Hepatocyte (in vitro differentiated cells): ENCODE measurements at regions not wholly inside any gene's neighbourhood (a gene's known extent, or its start where the extent isn't known, plus 50 kb on each side); places are given as distances from the start of the nearest gene placed in this dataset.

Experiments
- DNase-seq: peaks from one replicate; pipeline ENCODE4 v3.0.0-alpha.2; 2016; ENCODE audit warnings: low spot score
- H2AFZ ChIP-seq: fragments of 200-600 bp; sonication (generic); 2 replicates; pipeline ENCODE4 v1.6.0; 2016; ENCODE audit warnings: antibody characterized with exemption, mild to moderate bottlenecking
- H3K27ac ChIP-seq: fragments of 200-600 bp; sonication (generic); 2 replicates; pipeline ENCODE4 v1.5.1; 2016; ENCODE audit warnings: mild to moderate bottlenecking
- H3K27me3 ChIP-seq: fragments of 200-600 bp; sonication (generic); 2 replicates; pipeline ENCODE4 v1.6.1; 2016
- H3K36me3 ChIP-seq: fragments of 200-600 bp; sonication (generic); replicated peaks from 2 replicates; pipeline ENCODE4 v1.5.1; 2016; ENCODE audit warnings: low read depth; ENCODE audit not compliant: insufficient read depth
- H3K4me1 ChIP-seq: fragments of 200-600 bp; sonication (generic); 2 replicates; pipeline ENCODE4 v1.5.1; 2016; ENCODE audit warnings: mild to moderate bottlenecking, moderate library complexity; ENCODE audit not compliant: insufficient read depth
- H3K4me2 ChIP-seq: fragments of 200-600 bp; sonication (generic); 2 replicates; pipeline ENCODE4 v1.6.0; 2016
- H3K4me3 ChIP-seq: fragments of 200-600 bp; sonication (generic); 2 replicates; pipeline ENCODE4 v1.5.1; 2016; ENCODE audit warnings: mild to moderate bottlenecking
- H3K79me2 ChIP-seq: fragments of 200-600 bp; sonication (generic); 2 replicates; pipeline ENCODE4 v1.6.0; 2017; ENCODE audit warnings: mild to moderate bottlenecking
- H3K9me2 ChIP-seq: fragments of 200-600 bp; sonication (generic); replicated peaks from 2 replicates; pipeline ENCODE4 v1.6.0; 2017; ENCODE audit warnings: mild to moderate bottlenecking; ENCODE audit not compliant: insufficient read depth
- H3K9me3 ChIP-seq: fragments of 200-600 bp; sonication (generic); 2 replicates; pipeline ENCODE4 v1.5.1; 2016; ENCODE audit warnings: low read depth, mild to moderate bottlenecking
- H4K20me1 ChIP-seq: fragments of 200-600 bp; sonication (generic); 2 replicates; pipeline ENCODE4 v1.6.0; 2016; ENCODE audit warnings: mild to moderate bottlenecking; ENCODE audit not compliant: insufficient read depth, poor library complexity, severe bottlenecking
- CTCF ChIP-seq: fragments of 200-600 bp; sonication (generic); IDR thresholded peaks from 2 replicates; pipeline ENCODE4 v1.5.1; 2016; ENCODE audit warnings: antibody characterized with exemption, mild to moderate bottlenecking; ENCODE audit not compliant: poor library complexity
- EZH2 ChIP-seq: fragments of 200-600 bp; sonication (generic); IDR thresholded peaks from 2 replicates; pipeline ENCODE4 v1.6.1; 2016; ENCODE audit warnings: antibody characterized with exemption, mild to moderate bottlenecking, borderline replicate concordance
- EZH2phosphoT487 ChIP-seq: fragments of 200-600 bp; sonication (generic); IDR thresholded peaks from one replicate; pipeline ENCODE4 v1.6.1; 2018; ENCODE audit warnings: antibody characterized with exemption, mild to moderate bottlenecking, low read depth, moderate library complexity; ENCODE audit not compliant: unreplicated experiment, severe bottlenecking
- WGBS: methylation state at CpG from one replicate; pipeline ENCODE4 v1.1.6; 2016; ENCODE audit warnings: low lambda C conversion rate; ENCODE audit errors: missing lambda C conversion rate; 5-methylcytosine and 5-hydroxymethylcytosine counted together

- TF ChIP-seq EZH2 (no peak), EZH2phosphoT487 (no peak), CTCF (no peak)
- H3K27me3 ChIP-seq, result no peaks in the 10 kb centered on the region
- no peaks in the 10 kb centered on the region for H3K9me2 ChIP-seq
- H3K36me3 ChIP-seq, result no peaks in the 10 kb centered on the region
- H4K20me1 ChIP-seq, result no peaks in the 10 kb centered on the region
- no peak overlapping the region for H3K4me3 ChIP-seq
- no peak for DNase-seq
- no peaks in the 10 kb centered on the region for H3K79me2 ChIP-seq
- H2AFZ ChIP-seq, result no peak overlapping the region
- WGBS, result 25% methylated on average over 1 of the region's 1 CpG
- no peaks in the 10 kb centered on the region for H3K4me1 ChIP-seq
- no peak overlapping the region for H3K4me2 ChIP-seq
- no peaks in the 10 kb centered on the region for H3K9me3 ChIP-seq
- no peak overlapping the region for H3K27ac ChIP-seq
Observed at GRCh38 chr21:18970941-18971340, 567.4 kb upstream of the TMPRSS15 start.

GRCh38 chr21:18985584-18985983 lies 582.0 kb upstream of the TMPRSS15 start:
- Histone ChIP-seq H3K4me1 (no peaks in the 10 kb centered on the region), H3K4me3 (no peak overlapping the region), H3K4me2 (no peak overlapping the region), H3K27ac (no peak overlapping the region), H3K9me3 (no peaks in the 10 kb centered on the region), H3K9me2 (no peaks in the 10 kb centered on the region), H4K20me1 (no peaks in the 10 kb centered on the region), H3K79me2 (no peaks in the 10 kb centered on the region), H3K36me3 (no peaks in the 10 kb centered on the region), H3K27me3 (no peaks in the 10 kb centered on the region), H2AFZ (no peak overlapping the region)
- DNase-seq, result no peak
- TF ChIP-seq CTCF (no peak), EZH2 (no peak)

GRCh38 chr21:18986197-18986596 lies 582.6 kb upstream of the TMPRSS15 start:
- Histone ChIP-seq H3K4me1 (no peaks in the 10 kb centered on the region), H3K4me2 (no peak overlapping the region), H3K27me3 (no peaks in the 10 kb centered on the region), H3K9me2 (no peaks in the 10 kb centered on the region), H4K20me1 (no peaks in the 10 kb centered on the region), H2AFZ (no peak overlapping the region), H3K36me3 (no peaks in the 10 kb centered on the region), H3K9me3 (no peaks in the 10 kb centered on the region), H3K27ac (no peak overlapping the region), H3K79me2 (no peaks in the 10 kb centered on the region), H3K4me3 (no peak overlapping the region)
- no peak for DNase-seq
- 74% methylated on average over 4 of the region's 4 CpGs for WGBS
- TF ChIP-seq CTCF, result no peak

- Histone ChIP-seq H3K9me3 (no peaks in the 10 kb centered on the region), H4K20me1 (no peaks in the 10 kb centered on the region), H3K79me2 (no peaks in the 10 kb centered on the region), H3K4me1 (no peaks in the 10 kb centered on the region), H3K27me3 (no peaks in the 10 kb centered on the region), H3K4me2 (no peak overlapping the region), H3K36me3 (no peaks in the 10 kb centered on the region), H3K9me2 (no peaks in the 10 kb centered on the region), H3K4me3 (no peak overlapping the region), H2AFZ (no peak overlapping the region), H3K27ac (no peak overlapping the region)
- DNase-seq, result no peak
- WGBS, result 81% methylated on average over 11 of the region's 11 CpGs
- no peak for TF ChIP-seq EZH2
- TF ChIP-seq EZH2phosphoT487, result no peak
- TF ChIP-seq CTCF, result no peak
Observed at GRCh38 chr21:18987520-18988026, 584.0 kb upstream of the TMPRSS15 start.
